ENCODE measurements at regions not wholly inside any gene's neighbourhood (a gene's known extent, or its start where the extent isn't known, plus 50 kb on each side); places are given as distances from the start of the nearest gene placed in this dataset.

- TF ChIP-seq CTCF (IDR thresholded peaks at IDR 0.05; ENCODE audit: insufficient read depth, low read length) (no peak), POLR2AphosphoS5 (IDR thresholded peaks at IDR 0.05; ENCODE audit: low read depth) (no peak), REST (IDR thresholded peaks at IDR 0.05; ENCODE audit: insufficient replicate concordance, low read depth) (no peak)
Observed at GRCh38 chr2:122034777-122035176, 279.3 kb downstream of the TSN start.

Measured in HL-60 (cell line).